Liver (tissue), 8 donors: ENCODE measurements at regions not wholly inside any gene's neighbourhood (a gene's known extent, or its start where the extent isn't known, plus 50 kb on each side); places are given as distances from the start of the nearest gene placed in this dataset.

Experiments used
- DNase-seq: peaks from one replicate; pipeline ENCODE4 v3.0.0-alpha.2; 2017; ENCODE audit warnings: low spot score
- H3K27ac ChIP-seq, 2 donors: one replicate each; pipeline ENCODE4 v1.7.0; 2013; ENCODE audit warnings: inconsistent platforms in 2 of 2, low read length in 2 of 2, control low read depth in 1 of 2, low read depth in 1 of 2, mild to moderate bottlenecking in 1 of 2
- H3K27me3 ChIP-seq, 4 donors: one replicate each; pipeline versions ENCODE4 v1.6.1 to v1.7.0; 2013; ENCODE audit warnings: low read length in 3 of 4, inconsistent platforms in 1 of 4, mild to moderate bottlenecking in 1 of 4, moderate library complexity in 1 of 4; ENCODE audit not compliant: control insufficient read depth in 4 of 4, insufficient read depth in 4 of 4
- H3K36me3 ChIP-seq, 4 donors: one replicate each; pipeline versions ENCODE4 v1.6.1 to v1.7.0; 2013; ENCODE audit warnings: low read length in 3 of 4, mild to moderate bottlenecking in 3 of 4, low read depth in 1 of 4, moderate library complexity in 1 of 4; ENCODE audit not compliant: control insufficient read depth in 4 of 4, insufficient read depth in 3 of 4
- H3K4me1 ChIP-seq, 4 donors: one replicate each; pipeline versions ENCODE4 v1.6.1 to v1.7.0; 2013; ENCODE audit warnings: low read length in 3 of 4, mild to moderate bottlenecking in 3 of 4, moderate library complexity in 1 of 4; ENCODE audit not compliant: control insufficient read depth in 4 of 4, insufficient read depth in 4 of 4
- H3K4me3 ChIP-seq, 3 donors: one replicate each; pipeline versions ENCODE4 v1.6.1 to v1.7.0; 2013; ENCODE audit warnings: low read length in 3 of 3, control low read depth in 1 of 3, low read depth in 1 of 3, mild to moderate bottlenecking in 1 of 3
- H3K9ac ChIP-seq, 2 donors: one replicate each; pipeline ENCODE4 v1.7.0; 2013; ENCODE audit warnings: low read length in 2 of 2, mild to moderate bottlenecking in 2 of 2, moderate library complexity in 2 of 2, control low read depth in 1 of 2, low read depth in 1 of 2
- H3K9me3 ChIP-seq, 4 donors: one replicate each; pipeline versions ENCODE4 v1.6.1 to v1.7.0; 2013; ENCODE audit warnings: low read length in 3 of 4; ENCODE audit not compliant: control insufficient read depth in 4 of 4
- EGR1 ChIP-seq, 2 donors: IDR thresholded peaks; 2 replicates each; pipeline ENCODE4 v1.6.1; 2016 to 2018; ENCODE audit warnings: antibody characterized with exemption in 2 of 2, low read depth in 2 of 2
- FOXA1 ChIP-seq: IDR thresholded peaks from 2 replicates; pipeline ENCODE4 v1.6.1; 2016; ENCODE audit warnings: antibody characterized with exemption
- FOXA2 ChIP-seq: IDR thresholded peaks from 2 replicates; pipeline ENCODE4 v1.6.1; 2016; ENCODE audit warnings: antibody characterized with exemption
- GABPA ChIP-seq, 2 donors: IDR thresholded peaks in 1 of 2; conservative IDR thresholded peaks in 1 of 2; 2 replicates each; pipeline ENCODE4 v1.6.1; 2016; ENCODE audit warnings: antibody characterized with exemption in 2 of 2, mild to moderate bottlenecking in 1 of 2, moderate library complexity in 1 of 2
- HNF4A ChIP-seq, 2 donors: conservative IDR thresholded peaks; 2 replicates each; pipeline ENCODE4 v1.6.1; 2016; ENCODE audit warnings: antibody characterized with exemption in 2 of 2, mild to moderate bottlenecking in 2 of 2
- HNF4G ChIP-seq: IDR thresholded peaks from 2 replicates; pipeline ENCODE4 v1.6.1; 2016; ENCODE audit warnings: antibody characterized with exemption
- JUND ChIP-seq, 2 donors: IDR thresholded peaks; 2 replicates each; pipeline ENCODE4 v1.6.1; 2016; ENCODE audit warnings: antibody characterized with exemption in 2 of 2
- NR2F2 ChIP-seq: IDR thresholded peaks from 2 replicates; pipeline ENCODE4 v1.6.1; 2016; ENCODE audit warnings: antibody characterized with exemption
- RAD21 ChIP-seq, 2 donors: IDR thresholded peaks; 2 replicates each; pipeline ENCODE4 v1.6.1; 2016; ENCODE audit warnings: antibody characterized with exemption in 2 of 2, mild to moderate bottlenecking in 2 of 2
- RXRA ChIP-seq, 2 donors: IDR thresholded peaks; 2 replicates each; pipeline ENCODE4 v1.6.1; 2017 to 2018; ENCODE audit warnings: antibody characterized with exemption in 2 of 2, mild to moderate bottlenecking in 1 of 2
- SP1 ChIP-seq: IDR thresholded peaks from 2 replicates; pipeline ENCODE4 v1.6.1; 2018; ENCODE audit warnings: antibody characterized with exemption, mild to moderate bottlenecking
- TAF1 ChIP-seq: conservative IDR thresholded peaks from 2 replicates; pipeline ENCODE4 v1.6.1; 2016; ENCODE audit warnings: antibody characterized with exemption, mild to moderate bottlenecking
- YY1 ChIP-seq: IDR thresholded peaks from 2 replicates; pipeline ENCODE4 v1.6.1; 2016; ENCODE audit warnings: antibody characterized with exemption, mild to moderate bottlenecking
- WGBS: extraction: QIAGEN DNeasy Blood & Tissue Kit; methylation state at CpG from one replicate; pipeline ENCODE4 v1.1.7; 2013; 5-methylcytosine and 5-hydroxymethylcytosine counted together
- TF ChIP-seq, protein P1 (sequence below): fragments of 150-350 bp; IDR thresholded peaks from 2 replicates; pipeline ENCODE4 v1.5.1; 2017; ENCODE audit warnings: improper control_type of control experiment, low read depth, low read length; ENCODE audit not compliant: missing input control
- TF ChIP-seq, protein P2 (sequence below): IDR thresholded peaks from 2 replicates; pipeline ENCODE4 v1.6.1; 2016; ENCODE audit warnings: antibody characterized with exemption
- TF ChIP-seq, protein P3 (sequence below): IDR thresholded peaks from 2 replicates; pipeline ENCODE4 v1.6.1; 2016; ENCODE audit warnings: antibody characterized with exemption, mild to moderate bottlenecking
- TF ChIP-seq, protein P4 (sequence below): IDR thresholded peaks from 2 replicates; pipeline ENCODE4 v1.6.1; 2016; ENCODE audit warnings: antibody characterized with exemption
- TF ChIP-seq, protein P5 (sequence below): IDR thresholded peaks from 2 replicates; pipeline ENCODE4 v1.6.1; 2016; ENCODE audit warnings: antibody characterized with exemption
- donor health status: healthy.
- donor health status: healthy.
- donor health status: healthy.
- donor health status: healthy.
- donor health status: healthy.

DNA sequence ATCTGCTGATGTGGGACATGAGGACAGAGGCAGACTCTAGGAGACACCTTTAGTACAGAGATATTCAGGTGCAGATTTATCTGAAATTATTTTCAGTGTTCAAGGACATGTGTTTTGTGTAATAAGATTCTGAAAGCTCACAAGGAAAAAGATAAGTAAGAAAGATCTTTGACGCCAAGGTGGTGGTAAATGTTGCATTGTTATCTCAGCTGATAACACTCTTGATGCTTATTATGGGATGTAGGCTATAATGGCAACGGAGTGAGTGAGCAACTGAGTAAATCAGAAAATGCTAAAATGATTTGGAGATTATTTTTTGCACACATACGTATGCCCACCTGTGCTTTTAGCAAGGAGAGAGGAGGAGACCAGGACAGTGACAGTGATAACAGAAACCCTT is 510.9 kb downstream of the KLF12 start (continued):
- TF ChIP-seq, protein P1, sequence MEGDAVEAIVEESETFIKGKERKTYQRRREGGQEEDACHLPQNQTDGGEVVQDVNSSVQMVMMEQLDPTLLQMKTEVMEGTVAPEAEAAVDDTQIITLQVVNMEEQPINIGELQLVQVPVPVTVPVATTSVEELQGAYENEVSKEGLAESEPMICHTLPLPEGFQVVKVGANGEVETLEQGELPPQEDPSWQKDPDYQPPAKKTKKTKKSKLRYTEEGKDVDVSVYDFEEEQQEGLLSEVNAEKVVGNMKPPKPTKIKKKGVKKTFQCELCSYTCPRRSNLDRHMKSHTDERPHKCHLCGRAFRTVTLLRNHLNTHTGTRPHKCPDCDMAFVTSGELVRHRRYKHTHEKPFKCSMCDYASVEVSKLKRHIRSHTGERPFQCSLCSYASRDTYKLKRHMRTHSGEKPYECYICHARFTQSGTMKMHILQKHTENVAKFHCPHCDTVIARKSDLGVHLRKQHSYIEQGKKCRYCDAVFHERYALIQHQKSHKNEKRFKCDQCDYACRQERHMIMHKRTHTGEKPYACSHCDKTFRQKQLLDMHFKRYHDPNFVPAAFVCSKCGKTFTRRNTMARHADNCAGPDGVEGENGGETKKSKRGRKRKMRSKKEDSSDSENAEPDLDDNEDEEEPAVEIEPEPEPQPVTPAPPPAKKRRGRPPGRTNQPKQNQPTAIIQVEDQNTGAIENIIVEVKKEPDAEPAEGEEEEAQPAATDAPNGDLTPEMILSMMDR, result no peak
- TF ChIP-seq TAF1, result no peak

DNA sequence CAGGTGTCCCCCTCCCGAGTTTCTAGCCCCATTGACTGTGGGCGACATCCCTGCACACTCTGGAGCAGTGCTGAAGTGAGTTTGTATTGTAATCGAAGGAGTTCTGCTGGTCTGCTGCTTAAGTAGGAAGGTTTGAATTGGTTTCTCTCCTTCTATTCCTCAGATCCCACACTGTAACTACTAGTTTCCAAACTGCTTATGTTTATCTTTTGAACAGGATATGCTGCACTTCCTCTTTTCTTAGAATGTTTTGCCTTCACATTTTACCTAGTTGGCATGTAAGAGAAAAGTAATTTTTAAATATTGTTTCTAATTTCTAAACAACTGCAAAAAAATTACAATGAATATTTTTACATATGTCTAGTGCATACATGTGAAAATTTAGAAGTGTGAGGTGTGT is 511.8 kb downstream of the KLF12 start:
- no peaks in the 10 kb centered on the region for H3K36me3 ChIP-seq
- no peak for TF ChIP-seq HNF4A (conservative IDR thresholded peaks at IDR 0.05)
- TF ChIP-seq, protein P2, sequence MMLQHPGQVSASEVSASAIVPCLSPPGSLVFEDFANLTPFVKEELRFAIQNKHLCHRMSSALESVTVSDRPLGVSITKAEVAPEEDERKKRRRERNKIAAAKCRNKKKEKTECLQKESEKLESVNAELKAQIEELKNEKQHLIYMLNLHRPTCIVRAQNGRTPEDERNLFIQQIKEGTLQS, result no peak
- TF ChIP-seq RXRA (IDR thresholded peaks at IDR 0.05), result no peak
- TF ChIP-seq, protein P3, sequence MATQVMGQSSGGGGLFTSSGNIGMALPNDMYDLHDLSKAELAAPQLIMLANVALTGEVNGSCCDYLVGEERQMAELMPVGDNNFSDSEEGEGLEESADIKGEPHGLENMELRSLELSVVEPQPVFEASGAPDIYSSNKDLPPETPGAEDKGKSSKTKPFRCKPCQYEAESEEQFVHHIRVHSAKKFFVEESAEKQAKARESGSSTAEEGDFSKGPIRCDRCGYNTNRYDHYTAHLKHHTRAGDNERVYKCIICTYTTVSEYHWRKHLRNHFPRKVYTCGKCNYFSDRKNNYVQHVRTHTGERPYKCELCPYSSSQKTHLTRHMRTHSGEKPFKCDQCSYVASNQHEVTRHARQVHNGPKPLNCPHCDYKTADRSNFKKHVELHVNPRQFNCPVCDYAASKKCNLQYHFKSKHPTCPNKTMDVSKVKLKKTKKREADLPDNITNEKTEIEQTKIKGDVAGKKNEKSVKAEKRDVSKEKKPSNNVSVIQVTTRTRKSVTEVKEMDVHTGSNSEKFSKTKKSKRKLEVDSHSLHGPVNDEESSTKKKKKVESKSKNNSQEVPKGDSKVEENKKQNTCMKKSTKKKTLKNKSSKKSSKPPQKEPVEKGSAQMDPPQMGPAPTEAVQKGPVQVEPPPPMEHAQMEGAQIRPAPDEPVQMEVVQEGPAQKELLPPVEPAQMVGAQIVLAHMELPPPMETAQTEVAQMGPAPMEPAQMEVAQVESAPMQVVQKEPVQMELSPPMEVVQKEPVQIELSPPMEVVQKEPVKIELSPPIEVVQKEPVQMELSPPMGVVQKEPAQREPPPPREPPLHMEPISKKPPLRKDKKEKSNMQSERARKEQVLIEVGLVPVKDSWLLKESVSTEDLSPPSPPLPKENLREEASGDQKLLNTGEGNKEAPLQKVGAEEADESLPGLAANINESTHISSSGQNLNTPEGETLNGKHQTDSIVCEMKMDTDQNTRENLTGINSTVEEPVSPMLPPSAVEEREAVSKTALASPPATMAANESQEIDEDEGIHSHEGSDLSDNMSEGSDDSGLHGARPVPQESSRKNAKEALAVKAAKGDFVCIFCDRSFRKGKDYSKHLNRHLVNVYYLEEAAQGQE, result no peak
- no peak for TF ChIP-seq HNF4G
- TF ChIP-seq FOXA1, result no peak
- TF ChIP-seq, protein P1, result no peak
- TF ChIP-seq GABPA (IDR thresholded peaks at IDR 0.05 in 1 of 2, conservative IDR thresholded peaks at IDR 0.05 in 1 of 2), result no peak
- TF ChIP-seq TAF1, result no peak
- TF ChIP-seq JUND (IDR thresholded peaks at IDR 0.05), result no peak
- TF ChIP-seq NR2F2, result no peak
- TF ChIP-seq, protein P4, sequence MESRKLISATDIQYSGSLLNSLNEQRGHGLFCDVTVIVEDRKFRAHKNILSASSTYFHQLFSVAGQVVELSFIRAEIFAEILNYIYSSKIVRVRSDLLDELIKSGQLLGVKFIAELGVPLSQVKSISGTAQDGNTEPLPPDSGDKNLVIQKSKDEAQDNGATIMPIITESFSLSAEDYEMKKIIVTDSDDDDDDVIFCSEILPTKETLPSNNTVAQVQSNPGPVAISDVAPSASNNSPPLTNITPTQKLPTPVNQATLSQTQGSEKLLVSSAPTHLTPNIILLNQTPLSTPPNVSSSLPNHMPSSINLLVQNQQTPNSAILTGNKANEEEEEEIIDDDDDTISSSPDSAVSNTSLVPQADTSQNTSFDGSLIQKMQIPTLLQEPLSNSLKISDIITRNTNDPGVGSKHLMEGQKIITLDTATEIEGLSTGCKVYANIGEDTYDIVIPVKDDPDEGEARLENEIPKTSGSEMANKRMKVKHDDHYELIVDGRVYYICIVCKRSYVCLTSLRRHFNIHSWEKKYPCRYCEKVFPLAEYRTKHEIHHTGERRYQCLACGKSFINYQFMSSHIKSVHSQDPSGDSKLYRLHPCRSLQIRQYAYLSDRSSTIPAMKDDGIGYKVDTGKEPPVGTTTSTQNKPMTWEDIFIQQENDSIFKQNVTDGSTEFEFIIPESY, result no peak
- TF ChIP-seq RAD21 (IDR thresholded peaks at IDR 0.05), result no peak
- TF ChIP-seq SP1, result no peak
- no peak for TF ChIP-seq YY1
- no peak for TF ChIP-seq EGR1 (IDR thresholded peaks at IDR 0.05; ENCODE audit: low read depth in 2 of 2)
- no peak for TF ChIP-seq FOXA2
- TF ChIP-seq, protein P5, sequence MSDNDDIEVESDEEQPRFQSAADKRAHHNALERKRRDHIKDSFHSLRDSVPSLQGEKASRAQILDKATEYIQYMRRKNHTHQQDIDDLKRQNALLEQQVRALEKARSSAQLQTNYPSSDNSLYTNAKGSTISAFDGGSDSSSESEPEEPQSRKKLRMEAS, result no peak
- no peaks in the 10 kb centered on the region for H3K9me3 ChIP-seq
- no peak overlapping the region for H3K27ac ChIP-seq
- H3K4me3 ChIP-seq, result no peak overlapping the region
- no peak for DNase-seq
- 66% methylated on average over 3 of the region's 3 CpGs for WGBS
- H3K9ac ChIP-seq, result no peak overlapping the region
- H3K4me1 ChIP-seq, result peaks cover 0 to 2% (median 0%) of the 10 kb centered on the region in 4 donors
- no peaks in the 10 kb centered on the region for H3K27me3 ChIP-seq
